Neural cell (in vitro differentiated cells): ENCODE measurements at regions not wholly inside any gene's neighbourhood (a gene's known extent, or its start where the extent isn't known, plus 50 kb on each side); places are given as distances from the start of the nearest gene placed in this dataset.

ENCODE experiments used
- H2AFZ ChIP-seq: fragments of 200-600, 300-800 bp; sonication (generic), shearing (Covaris generic); 2 replicates; pipeline ENCODE4 v1.6.0; 2014; ENCODE audit warnings: low read depth, mild to moderate bottlenecking, antibody characterized with exemption, low read length, moderate library complexity
- H3F3A ChIP-seq: fragments of 200-600 bp; shearing (Covaris generic); 2 replicates; pipeline ENCODE4 v1.6.1; 2016; ENCODE audit warnings: mild to moderate bottlenecking, moderate library complexity, mixed read lengths, antibody characterized with exemption, low read length; ENCODE audit not compliant: insufficient read depth, poor library complexity, severe bottlenecking
- H3K27ac ChIP-seq: fragments of 200-600, 300-800 bp; sonication (generic), shearing (Covaris generic); 2 replicates; pipeline ENCODE4 v1.5.1; 2014; ENCODE audit warnings: mild to moderate bottlenecking, low read length, moderate library complexity
- H3K27me3 ChIP-seq: fragments of 300-800, 200-600 bp; sonication (generic), shearing (Covaris generic); 2 replicates; pipeline ENCODE4 v1.6.0; 2014; ENCODE audit warnings: mild to moderate bottlenecking, low read depth, low read length, moderate library complexity; ENCODE audit not compliant: insufficient read depth
- H3K36me3 ChIP-seq: fragments of 300-800, 200-600 bp; sonication (generic), shearing (Covaris generic); 2 replicates; pipeline ENCODE4 v1.5.1; 2014; ENCODE audit warnings: mild to moderate bottlenecking, antibody characterized with exemption, low read length, moderate library complexity; ENCODE audit not compliant: insufficient read depth
- H3K4me2 ChIP-seq: fragments of 300-800, 200-600 bp; sonication (generic), shearing (Covaris generic); 2 replicates; pipeline ENCODE4 v1.6.0; 2014; ENCODE audit warnings: mild to moderate bottlenecking, low read length
- H3K4me3 ChIP-seq: fragments of 300-800, 200-600 bp; sonication (generic), shearing (Covaris generic); 2 replicates; pipeline ENCODE4 v1.5.1; 2014; ENCODE audit warnings: mild to moderate bottlenecking, low read length, moderate library complexity
- H3K79me2 ChIP-seq: fragments of 200-600 bp; shearing (Covaris generic); replicated peaks from 2 replicates; pipeline ENCODE4 v1.6.0; 2014; ENCODE audit warnings: mild to moderate bottlenecking, low read length, moderate library complexity; ENCODE audit not compliant: insufficient read depth
- H3K9ac ChIP-seq: fragments of 300-800, 200-600 bp; sonication (generic), shearing (Covaris generic); 2 replicates; pipeline ENCODE4 v1.6.1; 2016; ENCODE audit warnings: mild to moderate bottlenecking, low read length, mixed read lengths
- H3K9me2 ChIP-seq: fragments of 200-600 bp; shearing (Covaris generic); 2 replicates; pipeline ENCODE4 v1.6.1; 2016; ENCODE audit warnings: mild to moderate bottlenecking, low read length, mixed read lengths; ENCODE audit not compliant: insufficient read depth
- H3K9me3 ChIP-seq: fragments of 200-600, 300-800 bp; sonication (generic), shearing (Covaris generic); 2 replicates; pipeline ENCODE4 v1.6.1; 2016; ENCODE audit warnings: mild to moderate bottlenecking, mixed run types, low read length, moderate library complexity, mixed read lengths
- H4K20me1 ChIP-seq: fragments of 200-600 bp; shearing (Covaris generic); 2 replicates; pipeline ENCODE4 v1.6.1; 2016; ENCODE audit warnings: mild to moderate bottlenecking, mixed run types; ENCODE audit not compliant: insufficient read depth
- CTCF ChIP-seq: fragments of 450-650 bp; IDR thresholded peaks from 2 replicates; pipeline ENCODE4 v1.5.1; 2014; ENCODE audit warnings: antibody characterized with exemption, mild to moderate bottlenecking, moderate library complexity; ENCODE audit not compliant: poor library complexity, severe bottlenecking
- EP300 ChIP-seq: fragments of 450-650 bp; conservative IDR thresholded peaks from 2 replicates; pipeline ENCODE4 v1.6.1; 2014; ENCODE audit warnings: antibody characterized with exemption, mild to moderate bottlenecking, moderate library complexity; ENCODE audit not compliant: poor library complexity, severe bottlenecking
- EZH2 ChIP-seq: fragments of 200-600, 300-800 bp; shearing (Covaris generic), sonication (generic); IDR thresholded peaks from 2 replicates; pipeline ENCODE4 v1.6.1; 2014; ENCODE audit warnings: antibody characterized with exemption, low read length, borderline replicate concordance, mild to moderate bottlenecking; ENCODE audit not compliant: insufficient read depth, poor library complexity, severe bottlenecking
- MXI1 ChIP-seq: fragments of 450-650 bp; conservative IDR thresholded peaks from 2 replicates; pipeline ENCODE4 v1.6.1; 2014; ENCODE audit warnings: antibody characterized with exemption, mild to moderate bottlenecking; ENCODE audit not compliant: poor library complexity, severe bottlenecking
- POLR2AphosphoS5 ChIP-seq: IDR thresholded peaks from 2 replicates; pipeline ENCODE4 v1.6.1; 2012
- RAD21 ChIP-seq: fragments of 450-650 bp; conservative IDR thresholded peaks from 2 replicates; pipeline ENCODE4 v1.6.1; 2014; ENCODE audit warnings: antibody characterized with exemption, mild to moderate bottlenecking, moderate library complexity
- REST ChIP-seq: IDR thresholded peaks from 2 replicates; pipeline ENCODE4 v1.6.1; 2012; ENCODE audit warnings: borderline replicate concordance
- SMC3 ChIP-seq: fragments of 450-650 bp; conservative IDR thresholded peaks from 2 replicates; pipeline ENCODE4 v1.6.1; 2014; ENCODE audit warnings: antibody characterized with exemption, mild to moderate bottlenecking, moderate library complexity; ENCODE audit not compliant: poor library complexity
- TAF1 ChIP-seq: IDR thresholded peaks from 2 replicates; pipeline ENCODE4 v1.6.1; 2012; ENCODE audit warnings: low read depth

- Histone ChIP-seq H3K9me3 (no peaks in the 10 kb centered on the region), H3F3A (no peaks in the 10 kb centered on the region), H3K79me2 (no peaks in the 10 kb centered on the region), H3K27ac (no peak overlapping the region), H3K4me3 (no peak overlapping the region), H3K27me3 (no peaks in the 10 kb centered on the region), H4K20me1 (no peaks in the 10 kb centered on the region), H3K36me3 (no peaks in the 10 kb centered on the region), H2AFZ (no peak overlapping the region), H3K9me2 (no peaks in the 10 kb centered on the region), H3K9ac (no peak overlapping the region), H3K4me2 (no peak overlapping the region)
- TF ChIP-seq SMC3 (no peak), POLR2AphosphoS5 (no peak), MXI1 (no peak), REST (no peak), EZH2 (no peak), EP300 (no peak), TAF1 (no peak), RAD21 (no peak), CTCF (no peak)
Measured at GRCh38 chr3:147244397-147244796, 161.9 kb downstream of the ZIC4 start.

GRCh38 chr3:147240581-147240980 lies 165.8 kb downstream of the ZIC4 start:
- Histone ChIP-seq H3K36me3 (no peaks in the 10 kb centered on the region), H3K27me3 (no peaks in the 10 kb centered on the region), H3K4me2 (no peak overlapping the region), H3K9me2 (no peaks in the 10 kb centered on the region), H3K79me2 (no peaks in the 10 kb centered on the region), H2AFZ (no peak overlapping the region), H3K4me3 (no peak overlapping the region), H3F3A (no peaks in the 10 kb centered on the region), H3K9ac (no peak overlapping the region), H4K20me1 (no peaks in the 10 kb centered on the region), H3K27ac (no peak overlapping the region), H3K9me3 (no peaks in the 10 kb centered on the region)
- TF ChIP-seq EZH2 (no peak), SMC3 (no peak), RAD21 (no peak), REST (no peak), POLR2AphosphoS5 (no peak), EP300 (no peak), TAF1 (no peak), MXI1 (no peak), CTCF (no peak)
